Neutrophil (primary cell): ENCODE measurements at regions not wholly inside any gene's neighbourhood (a gene's known extent, or its start where the extent isn't known, plus 50 kb on each side); places are given as distances from the start of the nearest gene placed in this dataset.

Source experiments
- H3K27ac ChIP-seq: fragments of 200-600 bp; sonication (generic); 2 replicates; pipeline ENCODE4 v1.5.1; 2016; ENCODE audit warnings: mild to moderate bottlenecking, moderate library complexity
- H3K27me3 ChIP-seq: fragments of 200-600 bp; sonication (generic); 2 replicates; pipeline ENCODE4 v1.6.0; 2016; ENCODE audit warnings: mild to moderate bottlenecking
- H3K36me3 ChIP-seq: fragments of 200-600 bp; sonication (generic); 2 replicates; pipeline ENCODE4 v1.5.1; 2017
- H3K4me1 ChIP-seq, 2 experiments: fragments of 200-600 bp in 1 of 2; sonication (generic) in 1 of 2; 1 replicate in 1 of 2; 2 replicates in 1 of 2; pipeline versions ENCODE4 v1.5.1 to v1.6.1; 2013 to 2016; ENCODE audit warnings: low read depth in 1 of 2, low read length in 1 of 2, mild to moderate bottlenecking in 1 of 2, moderate library complexity in 1 of 2; ENCODE audit not compliant: control insufficient read depth in 1 of 2, insufficient read depth in 1 of 2
- H3K4me3 ChIP-seq, 2 experiments: fragments of 200-600 bp in 1 of 2; sonication (generic) in 1 of 2; 1 replicate in 1 of 2; 2 replicates in 1 of 2; pipeline ENCODE4 v1.5.1; 2013 to 2016; ENCODE audit warnings: low read depth in 1 of 2, low read length in 1 of 2, mild to moderate bottlenecking in 1 of 2, moderate library complexity in 1 of 2
- H3K9me3 ChIP-seq: fragments of 200-600 bp; sonication (generic); 2 replicates; pipeline ENCODE4 v1.5.1; 2016
- TF ChIP-seq, protein P1 (sequence below): fragments of 200-600 bp; sonication (generic); IDR thresholded peaks from 2 replicates; pipeline ENCODE4 v1.5.1; 2016; ENCODE audit warnings: antibody characterized with exemption

DNA sequence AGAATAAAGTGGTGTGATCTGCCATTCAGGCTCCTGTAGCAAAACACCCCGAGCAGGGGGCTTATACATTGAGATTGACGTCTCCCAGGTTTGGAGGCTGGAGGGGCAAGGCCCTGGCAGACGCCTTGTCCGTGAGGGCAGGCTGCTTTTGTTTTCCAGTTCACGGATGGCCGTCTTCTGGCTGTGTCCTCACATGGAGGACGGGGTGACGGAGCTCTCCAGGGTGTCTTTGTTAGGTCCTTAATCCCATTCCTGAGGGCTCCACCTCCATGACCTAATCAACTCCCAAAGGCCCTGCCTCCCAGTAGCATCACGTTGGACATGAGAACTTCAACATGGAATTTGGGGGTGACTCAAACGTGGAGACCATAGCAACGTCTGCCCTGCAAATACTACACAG is 147.7 kb downstream of the KIF26A start:
- H3K4me3 ChIP-seq: no peak overlapping the region
- H3K4me1 ChIP-seq: no peaks in the 10 kb centered on the region
- H3K27me3 ChIP-seq: no peaks in the 10 kb centered on the region
- TF ChIP-seq, protein P1, sequence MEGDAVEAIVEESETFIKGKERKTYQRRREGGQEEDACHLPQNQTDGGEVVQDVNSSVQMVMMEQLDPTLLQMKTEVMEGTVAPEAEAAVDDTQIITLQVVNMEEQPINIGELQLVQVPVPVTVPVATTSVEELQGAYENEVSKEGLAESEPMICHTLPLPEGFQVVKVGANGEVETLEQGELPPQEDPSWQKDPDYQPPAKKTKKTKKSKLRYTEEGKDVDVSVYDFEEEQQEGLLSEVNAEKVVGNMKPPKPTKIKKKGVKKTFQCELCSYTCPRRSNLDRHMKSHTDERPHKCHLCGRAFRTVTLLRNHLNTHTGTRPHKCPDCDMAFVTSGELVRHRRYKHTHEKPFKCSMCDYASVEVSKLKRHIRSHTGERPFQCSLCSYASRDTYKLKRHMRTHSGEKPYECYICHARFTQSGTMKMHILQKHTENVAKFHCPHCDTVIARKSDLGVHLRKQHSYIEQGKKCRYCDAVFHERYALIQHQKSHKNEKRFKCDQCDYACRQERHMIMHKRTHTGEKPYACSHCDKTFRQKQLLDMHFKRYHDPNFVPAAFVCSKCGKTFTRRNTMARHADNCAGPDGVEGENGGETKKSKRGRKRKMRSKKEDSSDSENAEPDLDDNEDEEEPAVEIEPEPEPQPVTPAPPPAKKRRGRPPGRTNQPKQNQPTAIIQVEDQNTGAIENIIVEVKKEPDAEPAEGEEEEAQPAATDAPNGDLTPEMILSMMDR: no peak
- H3K36me3 ChIP-seq: no peaks in the 10 kb centered on the region
- no peaks in the 10 kb centered on the region for H3K9me3 ChIP-seq
- H3K27ac ChIP-seq: no peak overlapping the region

DNA sequence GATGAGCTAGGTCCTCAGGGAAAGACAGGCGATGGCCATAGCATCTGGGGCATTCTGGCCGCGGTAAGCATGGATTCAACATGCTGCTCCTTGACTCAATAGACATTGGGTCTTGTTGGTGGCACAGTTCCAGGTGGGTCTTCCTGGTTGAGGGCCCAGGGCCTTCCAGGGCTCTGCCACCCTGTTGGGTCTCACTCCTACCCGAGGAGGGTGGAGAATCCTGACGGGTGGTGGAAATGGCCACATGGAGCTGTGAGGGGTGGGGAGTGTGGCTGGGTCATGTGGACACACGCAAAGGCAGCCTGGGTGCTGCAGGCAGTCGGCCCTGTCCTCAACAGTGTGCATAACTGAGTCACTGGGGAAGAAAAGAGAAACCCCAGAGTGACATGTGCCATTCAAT is 148.1 kb downstream of the KIF26A start:
- TF ChIP-seq, protein P1: no peak
- Histone ChIP-seq H3K27ac (no peak overlapping the region), H3K9me3 (no peaks in the 10 kb centered on the region), H3K4me1 (no peaks in the 10 kb centered on the region), H3K27me3 (no peaks in the 10 kb centered on the region), H3K4me3 (no peak overlapping the region), H3K36me3 (no peaks in the 10 kb centered on the region)

DNA sequence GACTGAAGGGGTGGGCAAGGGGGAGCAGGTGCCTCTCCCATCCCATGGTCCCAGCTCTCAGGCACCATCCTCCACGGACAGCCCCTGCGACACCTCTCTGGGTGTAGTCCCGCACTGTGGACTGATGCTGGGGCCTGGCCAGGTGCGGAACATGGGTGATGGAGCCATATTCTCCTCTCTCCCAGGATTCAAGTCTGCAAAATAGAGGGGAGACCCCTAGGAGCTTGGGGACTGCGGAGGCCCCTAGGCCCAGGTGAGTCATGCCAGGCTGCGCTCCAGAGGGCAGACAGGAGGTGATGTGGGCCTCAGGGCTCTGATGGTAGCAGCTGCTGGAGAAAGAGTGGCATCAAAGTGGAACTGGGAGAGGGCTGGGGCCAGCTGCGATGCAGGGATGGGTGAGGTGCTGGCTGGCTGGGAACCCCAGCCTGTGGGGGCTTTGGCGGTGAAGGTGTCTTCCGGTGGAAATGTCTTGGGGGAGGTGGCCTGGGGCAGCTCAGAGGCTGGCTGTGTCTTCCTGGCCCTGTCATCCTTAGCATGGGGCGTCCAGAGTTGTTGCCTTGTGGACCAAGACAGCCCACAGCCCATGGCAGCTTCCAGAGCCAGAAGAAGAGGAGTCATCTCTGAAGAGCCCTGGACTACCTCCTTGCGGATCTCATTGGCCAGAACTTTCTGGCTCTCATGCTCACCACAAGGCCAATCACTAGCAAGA is 149.1 kb downstream of the KIF26A start:
- Histone ChIP-seq H3K4me1 (no peaks in the 10 kb centered on the region), H3K27ac (no peak overlapping the region), H3K9me3 (no peaks in the 10 kb centered on the region), H3K36me3 (no peaks in the 10 kb centered on the region), H3K4me3 (no peak overlapping the region), H3K27me3 (no peaks in the 10 kb centered on the region)
- TF ChIP-seq, protein P1: no peak

DNA sequence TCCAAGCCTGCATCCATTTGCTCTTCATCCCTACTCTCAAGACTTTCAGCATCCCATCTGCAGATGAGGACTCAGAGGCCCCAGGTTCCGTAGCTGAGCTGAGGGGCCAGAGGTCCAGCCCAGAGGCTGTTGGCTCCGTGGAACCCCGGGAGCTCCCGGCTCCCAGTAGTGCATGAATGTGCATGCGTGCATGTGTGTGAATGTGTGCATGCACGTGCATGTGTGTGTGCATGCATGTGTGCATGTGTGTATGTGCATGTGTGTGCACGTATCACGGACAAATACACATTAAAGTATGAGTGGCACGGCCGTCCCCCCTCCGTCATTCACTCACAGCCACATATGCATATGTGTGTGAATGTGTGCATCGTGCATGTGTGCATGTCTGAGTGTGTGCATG is 149.9 kb downstream of the KIF26A start:
- Histone ChIP-seq H3K27me3 (no peaks in the 10 kb centered on the region), H3K9me3 (no peaks in the 10 kb centered on the region), H3K4me3 (no peak overlapping the region), H3K4me1 (no peaks in the 10 kb centered on the region), H3K27ac (no peak overlapping the region), H3K36me3 (no peaks in the 10 kb centered on the region)
- TF ChIP-seq, protein P1: no peak

DNA sequence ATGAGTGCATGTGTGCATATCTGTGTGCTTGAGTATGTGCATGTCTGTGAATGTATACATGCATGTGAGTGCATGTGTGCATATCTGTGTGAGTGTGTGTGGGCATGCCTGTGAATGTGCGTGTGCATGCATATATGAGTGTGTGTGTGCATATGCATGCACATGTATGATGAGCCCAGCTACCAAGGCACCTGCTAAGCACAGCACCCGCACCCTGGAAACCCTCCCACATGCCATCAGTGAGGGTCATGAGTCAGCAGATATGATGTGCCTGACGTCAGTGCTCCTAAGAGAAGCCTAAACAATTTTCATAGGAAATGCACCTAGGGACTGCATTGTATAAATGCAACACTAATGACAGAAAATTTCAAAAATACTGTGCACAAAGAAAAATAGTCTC is 151.1 kb downstream of the KIF26A start:
- Histone ChIP-seq H3K36me3 (no peaks in the 10 kb centered on the region), H3K4me3 (no peak overlapping the region), H3K27ac (no peak overlapping the region), H3K9me3 (no peaks in the 10 kb centered on the region), H3K4me1 (no peaks in the 10 kb centered on the region), H3K27me3 (no peaks in the 10 kb centered on the region)
- TF ChIP-seq, protein P1: no peak
